Body of pancreas (tissue), 4 donors: ENCODE measurements at regions not wholly inside any gene's neighbourhood (a gene's known extent, or its start where the extent isn't known, plus 50 kb on each side); places are given as distances from the start of the nearest gene placed in this dataset.

Experiments
- POLR2A ChIP-seq, 3 donors: fragments of 450-650 bp; IDR thresholded peaks; one replicate each; pipeline ENCODE4 v1.6.1; 2016; ENCODE audit warnings: antibody characterized with exemption in 3 of 3, mild to moderate bottlenecking in 2 of 3
- TF ChIP-seq, protein P1 (sequence below), 7 experiments: fragments of 450-650 bp in 4 of 7; fragments of 200-600 bp in 3 of 7; sonication (generic) in 3 of 7; IDR thresholded peaks; one replicate each; pipeline ENCODE4 v1.5.1; 2016 to 2019; ENCODE audit warnings: antibody characterized with exemption in 7 of 7

DNA sequence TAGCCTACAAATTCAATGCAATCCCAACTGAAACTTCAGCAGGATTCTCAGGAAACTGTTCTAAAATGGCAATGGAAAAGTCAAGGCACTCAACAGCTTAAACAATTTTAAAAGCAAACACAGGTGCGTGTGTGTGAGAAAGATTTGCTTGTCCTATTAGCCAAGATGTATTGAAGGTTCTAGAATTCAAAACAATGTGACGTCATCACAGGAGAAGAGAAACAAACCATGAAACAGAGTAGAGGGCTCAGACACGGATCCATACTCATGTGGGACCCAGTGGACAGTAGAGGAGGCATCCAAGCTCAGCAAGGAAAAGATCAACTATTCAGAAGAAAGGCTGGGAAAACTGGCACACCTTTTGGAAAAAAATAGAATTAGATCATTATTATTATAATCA lies 152.8 kb upstream of the DHRS4 start:
- no peak for TF ChIP-seq POLR2A (IDR thresholded peaks at IDR 0.05)
- TF ChIP-seq, protein P1, sequence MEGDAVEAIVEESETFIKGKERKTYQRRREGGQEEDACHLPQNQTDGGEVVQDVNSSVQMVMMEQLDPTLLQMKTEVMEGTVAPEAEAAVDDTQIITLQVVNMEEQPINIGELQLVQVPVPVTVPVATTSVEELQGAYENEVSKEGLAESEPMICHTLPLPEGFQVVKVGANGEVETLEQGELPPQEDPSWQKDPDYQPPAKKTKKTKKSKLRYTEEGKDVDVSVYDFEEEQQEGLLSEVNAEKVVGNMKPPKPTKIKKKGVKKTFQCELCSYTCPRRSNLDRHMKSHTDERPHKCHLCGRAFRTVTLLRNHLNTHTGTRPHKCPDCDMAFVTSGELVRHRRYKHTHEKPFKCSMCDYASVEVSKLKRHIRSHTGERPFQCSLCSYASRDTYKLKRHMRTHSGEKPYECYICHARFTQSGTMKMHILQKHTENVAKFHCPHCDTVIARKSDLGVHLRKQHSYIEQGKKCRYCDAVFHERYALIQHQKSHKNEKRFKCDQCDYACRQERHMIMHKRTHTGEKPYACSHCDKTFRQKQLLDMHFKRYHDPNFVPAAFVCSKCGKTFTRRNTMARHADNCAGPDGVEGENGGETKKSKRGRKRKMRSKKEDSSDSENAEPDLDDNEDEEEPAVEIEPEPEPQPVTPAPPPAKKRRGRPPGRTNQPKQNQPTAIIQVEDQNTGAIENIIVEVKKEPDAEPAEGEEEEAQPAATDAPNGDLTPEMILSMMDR (IDR thresholded peaks at IDR 0.05), result no peak
